OCI-LY1 (cell line): ENCODE measurements at regions not wholly inside any gene's neighbourhood (a gene's known extent, or its start where the extent isn't known, plus 50 kb on each side); places are given as distances from the start of the nearest gene placed in this dataset.

Experiments
- H2AFZ ChIP-seq: fragments of 200-600 bp; sonication (generic), shearing (Covaris generic); 2 replicates; pipeline ENCODE4 v1.6.0; 2014; ENCODE audit warnings: antibody characterized with exemption, mild to moderate bottlenecking, low read length
- H3F3A ChIP-seq: fragments of 200-600 bp; sonication (generic), shearing (Covaris generic); 2 replicates; pipeline ENCODE4 v1.6.0; 2014; ENCODE audit warnings: mild to moderate bottlenecking, antibody characterized with exemption, low read length, moderate library complexity; ENCODE audit not compliant: insufficient read depth
- H3K27ac ChIP-seq: fragments of 200-600 bp; sonication (generic); 2 replicates; pipeline ENCODE4 v1.5.1; 2014; ENCODE audit warnings: low read length, mixed run types, mild to moderate bottlenecking, low read depth; ENCODE audit not compliant: poor library complexity, severe bottlenecking
- H3K27me3 ChIP-seq: fragments of 200-600 bp; sonication (generic); 2 replicates; pipeline ENCODE4 v1.6.0; 2014; ENCODE audit warnings: antibody characterized with exemption, mild to moderate bottlenecking, low read length, moderate library complexity; ENCODE audit not compliant: insufficient read depth
- H3K36me3 ChIP-seq: fragments of 200-600 bp; sonication (generic); 2 replicates; pipeline ENCODE4 v1.6.1; 2014; ENCODE audit warnings: mild to moderate bottlenecking, antibody characterized with exemption, low read length, moderate library complexity, mixed read lengths; ENCODE audit not compliant: insufficient read depth
- H3K4me1 ChIP-seq: fragments of 200-600 bp; sonication (generic); 2 replicates; pipeline ENCODE4 v1.5.1; 2014; ENCODE audit warnings: mild to moderate bottlenecking, low read length, moderate library complexity; ENCODE audit not compliant: insufficient read depth, severe bottlenecking
- H3K4me2 ChIP-seq: fragments of 200-600 bp; sonication (generic), shearing (Covaris generic); 2 replicates; pipeline ENCODE4 v1.6.1; 2014; ENCODE audit warnings: low read length
- H3K4me3 ChIP-seq: fragments of 200-600 bp; sonication (generic); 2 replicates; pipeline ENCODE4 v1.5.1; 2014; ENCODE audit warnings: low read length, low read depth, mild to moderate bottlenecking, mixed read lengths; ENCODE audit not compliant: poor library complexity, severe bottlenecking
- H3K79me2 ChIP-seq: fragments of 200-600 bp; shearing (Covaris generic); 2 replicates; pipeline ENCODE4 v1.6.1; 2016; ENCODE audit warnings: mixed run types, low read length, mixed read lengths; ENCODE audit not compliant: insufficient read depth
- H3K9ac ChIP-seq: fragments of 200-600 bp; sonication (generic), shearing (Covaris generic); 2 replicates; pipeline ENCODE4 v1.6.1; 2014; ENCODE audit warnings: mild to moderate bottlenecking, low read length, mixed read lengths
- H3K9me2 ChIP-seq: fragments of 200-600 bp; sonication (generic), shearing (Covaris generic); 2 replicates; pipeline ENCODE4 v1.6.1; 2014; ENCODE audit warnings: low read depth, mild to moderate bottlenecking, low read length, mixed read lengths
- H3K9me3 ChIP-seq: fragments of 200-600 bp; shearing (Covaris generic); 2 replicates; pipeline ENCODE4 v1.6.1; 2014; ENCODE audit warnings: low read length, mixed read lengths
- H4K20me1 ChIP-seq: fragments of 200-600 bp; sonication (generic), shearing (Covaris generic); 2 replicates; pipeline ENCODE4 v1.6.0; 2016; ENCODE audit warnings: mild to moderate bottlenecking, low read length; ENCODE audit not compliant: insufficient read depth
- EZH2 ChIP-seq: fragments of 200-600 bp; sonication (generic), shearing (Covaris generic); IDR thresholded peaks from 2 replicates; pipeline ENCODE4 v1.8.0; 2017; ENCODE audit warnings: borderline replicate concordance, mixed run types, mild to moderate bottlenecking, antibody characterized with exemption, low read length, moderate library complexity, mixed read lengths
- TF ChIP-seq, protein P1 (sequence below): fragments of 200-600 bp; sonication (generic), shearing (Covaris generic); IDR thresholded peaks from 2 replicates; pipeline ENCODE4 v1.5.1; 2017; ENCODE audit warnings: mild to moderate bottlenecking, antibody characterized with exemption, low read length, moderate library complexity, mixed read lengths

DNA sequence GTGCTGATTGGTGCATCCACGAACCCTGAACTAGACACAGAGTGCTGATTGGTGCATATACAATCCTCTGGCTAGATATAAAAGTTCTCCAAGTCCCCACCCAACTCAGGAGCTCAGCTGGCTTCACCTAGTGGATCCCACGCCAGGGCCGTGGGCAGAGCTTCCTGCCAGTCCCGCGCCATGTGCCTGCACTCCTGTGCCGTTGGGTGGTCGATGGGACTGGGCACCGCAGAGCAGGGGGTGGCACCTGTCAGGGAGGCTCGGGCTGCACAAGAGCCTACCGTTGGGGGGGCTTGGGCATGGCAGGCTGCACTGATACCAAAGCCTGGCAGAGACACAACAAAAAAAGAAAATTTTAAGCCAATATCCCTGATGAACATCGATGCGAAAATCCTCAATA, 185.4 kb upstream of the ASCC3 start:
- TF ChIP-seq, protein P1, sequence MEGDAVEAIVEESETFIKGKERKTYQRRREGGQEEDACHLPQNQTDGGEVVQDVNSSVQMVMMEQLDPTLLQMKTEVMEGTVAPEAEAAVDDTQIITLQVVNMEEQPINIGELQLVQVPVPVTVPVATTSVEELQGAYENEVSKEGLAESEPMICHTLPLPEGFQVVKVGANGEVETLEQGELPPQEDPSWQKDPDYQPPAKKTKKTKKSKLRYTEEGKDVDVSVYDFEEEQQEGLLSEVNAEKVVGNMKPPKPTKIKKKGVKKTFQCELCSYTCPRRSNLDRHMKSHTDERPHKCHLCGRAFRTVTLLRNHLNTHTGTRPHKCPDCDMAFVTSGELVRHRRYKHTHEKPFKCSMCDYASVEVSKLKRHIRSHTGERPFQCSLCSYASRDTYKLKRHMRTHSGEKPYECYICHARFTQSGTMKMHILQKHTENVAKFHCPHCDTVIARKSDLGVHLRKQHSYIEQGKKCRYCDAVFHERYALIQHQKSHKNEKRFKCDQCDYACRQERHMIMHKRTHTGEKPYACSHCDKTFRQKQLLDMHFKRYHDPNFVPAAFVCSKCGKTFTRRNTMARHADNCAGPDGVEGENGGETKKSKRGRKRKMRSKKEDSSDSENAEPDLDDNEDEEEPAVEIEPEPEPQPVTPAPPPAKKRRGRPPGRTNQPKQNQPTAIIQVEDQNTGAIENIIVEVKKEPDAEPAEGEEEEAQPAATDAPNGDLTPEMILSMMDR, result no peak
- TF ChIP-seq EZH2, result no peak
- H3K4me1 ChIP-seq, result no peaks in the 10 kb centered on the region
- no peaks in the 10 kb centered on the region for H3K79me2 ChIP-seq
- H3K9ac ChIP-seq, result no peak overlapping the region
- H3K9me3 ChIP-seq, result no peaks in the 10 kb centered on the region
- no peak overlapping the region for H3K27ac ChIP-seq
- no peaks in the 10 kb centered on the region for H4K20me1 ChIP-seq
- H3K27me3 ChIP-seq, result no peaks in the 10 kb centered on the region
- no peak overlapping the region for H3K4me3 ChIP-seq
- no peaks in the 10 kb centered on the region for H3K36me3 ChIP-seq
- no peaks in the 10 kb centered on the region for H3F3A ChIP-seq
- H2AFZ ChIP-seq, result no peak overlapping the region
- H3K4me2 ChIP-seq, result no peak overlapping the region
- H3K9me2 ChIP-seq, result no peaks in the 10 kb centered on the region

DNA sequence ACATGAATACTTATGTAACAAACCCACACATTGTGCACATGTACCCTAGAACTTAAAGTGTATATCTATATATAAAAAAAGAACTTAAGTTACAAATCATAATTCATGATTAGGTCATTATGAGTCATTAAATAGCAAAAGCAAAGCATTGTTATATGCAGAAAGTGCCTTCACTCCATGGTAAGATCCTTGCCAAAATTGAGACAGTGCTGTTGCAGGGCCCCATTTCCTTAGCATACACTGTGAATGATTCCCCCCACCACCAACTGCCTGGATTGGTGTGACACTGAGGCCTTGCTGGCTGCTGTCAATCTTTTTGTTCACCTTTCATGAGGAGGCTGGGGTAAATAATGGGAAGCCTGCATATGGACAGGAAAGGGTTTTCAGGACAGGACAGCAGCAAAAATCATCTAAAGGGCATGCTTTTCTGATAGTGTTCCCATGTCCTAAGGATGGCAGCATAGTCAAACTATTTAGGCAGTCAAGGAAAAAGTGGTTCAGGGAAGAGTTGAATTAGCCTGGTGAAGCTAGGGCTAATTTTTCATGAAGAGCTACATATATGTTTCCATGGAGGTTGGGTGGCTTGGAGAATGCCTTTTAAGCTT, 188.2 kb upstream of the ASCC3 start:
- Histone ChIP-seq H3K27me3 (no peaks in the 10 kb centered on the region), H3K4me3 (no peak overlapping the region), H3K9me3 (no peaks in the 10 kb centered on the region), H3K4me1 (no peaks in the 10 kb centered on the region), H3K9me2 (no peaks in the 10 kb centered on the region), H3K4me2 (no peak overlapping the region), H3F3A (no peaks in the 10 kb centered on the region), H3K27ac (no peak overlapping the region), H4K20me1 (no peaks in the 10 kb centered on the region), H3K79me2 (no peaks in the 10 kb centered on the region), H2AFZ (no peak overlapping the region), H3K9ac (no peak overlapping the region), H3K36me3 (no peaks in the 10 kb centered on the region)
- TF ChIP-seq, protein P1, result no peak
- no peak for TF ChIP-seq EZH2

DNA sequence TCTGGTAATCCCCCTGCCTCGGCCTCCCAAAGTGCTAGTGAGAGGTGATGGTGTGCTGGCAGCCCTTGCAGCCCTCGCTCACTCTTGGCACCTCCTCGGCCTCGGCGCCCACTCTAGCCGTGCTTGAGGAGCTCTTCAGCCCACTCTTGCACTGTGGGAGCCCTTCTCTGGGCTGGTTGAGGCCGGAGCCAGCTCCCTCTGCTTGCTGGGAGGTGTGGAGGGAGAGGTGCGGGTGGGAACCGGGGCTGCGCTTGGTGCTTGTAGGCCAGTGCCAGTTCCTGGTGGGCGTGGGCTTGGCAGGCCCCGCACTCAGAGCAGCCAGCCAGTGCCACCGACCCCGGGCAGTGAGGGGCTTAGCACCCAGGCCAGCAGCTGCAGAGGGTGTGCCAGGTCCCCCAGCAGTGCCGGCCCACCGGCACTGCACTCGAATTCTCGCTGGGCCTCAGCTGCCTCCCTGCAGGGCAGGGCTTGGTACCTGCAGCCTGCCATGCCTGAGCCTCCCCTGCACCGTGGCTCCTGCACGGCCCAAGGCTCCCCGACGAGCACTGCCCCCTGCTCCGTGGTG, 189.0 kb upstream of the ASCC3 start:
- Histone ChIP-seq H2AFZ (no peak overlapping the region), H3K4me2 (no peak overlapping the region), H3K4me1 (no peaks in the 10 kb centered on the region), H3K27ac (no peak overlapping the region), H3K27me3 (no peaks in the 10 kb centered on the region), H3K9ac (no peak overlapping the region), H4K20me1 (no peaks in the 10 kb centered on the region), H3K9me2 (no peaks in the 10 kb centered on the region), H3K79me2 (no peaks in the 10 kb centered on the region), H3K9me3 (no peaks in the 10 kb centered on the region), H3K4me3 (no peak overlapping the region), H3F3A (no peaks in the 10 kb centered on the region), H3K36me3 (no peaks in the 10 kb centered on the region)
- TF ChIP-seq EZH2, result no peak
- TF ChIP-seq, protein P1, result no peak
